ENCODE measurements at regions not wholly inside any gene's neighbourhood (a gene's known extent, or its start where the extent isn't known, plus 50 kb on each side); places are given as distances from the start of the nearest gene placed in this dataset.

DNA sequence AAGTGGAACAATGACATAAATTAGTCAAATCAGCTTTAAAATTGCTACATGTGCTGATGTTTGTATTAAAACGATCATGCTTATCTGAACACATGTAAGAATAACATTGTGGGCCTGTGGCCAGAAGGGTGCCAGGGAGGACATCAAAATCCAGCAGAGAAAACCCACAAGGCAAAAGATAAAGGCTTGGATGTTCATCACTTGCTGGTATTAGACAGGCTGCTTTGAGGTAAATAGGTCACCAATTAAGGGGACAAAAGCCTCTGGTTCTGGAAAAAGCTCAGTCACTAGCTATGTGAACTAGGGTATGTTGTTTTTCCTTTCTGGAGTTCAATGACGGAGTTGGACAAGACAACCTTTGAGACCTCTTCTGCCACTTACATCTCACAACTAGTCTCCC, 74.4 kb upstream of the TMEM108 start:
- no peaks in the 10 kb centered on the region for H3K4me1 ChIP-seq (ENCODE audit: control insufficient read depth, insufficient read depth, low read length)
- H3K36me3 ChIP-seq (ENCODE audit: control insufficient read depth, insufficient read depth, low read length), result no peaks in the 10 kb centered on the region
- ATAC-seq (no peak), DNase-seq (ENCODE audit: low read depth, low spot score) (no peak)
- H3K27me3 ChIP-seq (ENCODE audit: control insufficient read depth, insufficient read depth, low read length), result no peaks in the 10 kb centered on the region
- BruUV-seq (replicated peaks), result no TSS peak
- ChIA-PET CTCF (no interaction called here), POLR2A (no interaction called here)
- no peak overlapping the region for H3K4me3 ChIP-seq (ENCODE audit: low read depth in 2 of 2, low read length in 2 of 2)
- in situ Hi-C loops (cut with HindIII; ENCODE audit: low pct_unique_long_range_greater_than_20kb, low sequenced_read_pairs) (no loop called here), intact Hi-C loops (cut with micrococcal nuclease; ENCODE audit: unreplicated experiment) (no loop called here)
- no peak for TF ChIP-seq POLR2AphosphoS5 (IDR thresholded peaks at IDR 0.05; ENCODE audit: low read depth, low read length)
- TF ChIP-seq TCF7L2 (IDR thresholded peaks at IDR 0.05; ENCODE audit: low read depth, low read length), result no peak
- no peak for TF ChIP-seq SIN3A (IDR thresholded peaks at IDR 0.05; ENCODE audit: borderline replicate concordance, insufficient read depth, low read depth, low read length)
- TF ChIP-seq, protein P1, sequence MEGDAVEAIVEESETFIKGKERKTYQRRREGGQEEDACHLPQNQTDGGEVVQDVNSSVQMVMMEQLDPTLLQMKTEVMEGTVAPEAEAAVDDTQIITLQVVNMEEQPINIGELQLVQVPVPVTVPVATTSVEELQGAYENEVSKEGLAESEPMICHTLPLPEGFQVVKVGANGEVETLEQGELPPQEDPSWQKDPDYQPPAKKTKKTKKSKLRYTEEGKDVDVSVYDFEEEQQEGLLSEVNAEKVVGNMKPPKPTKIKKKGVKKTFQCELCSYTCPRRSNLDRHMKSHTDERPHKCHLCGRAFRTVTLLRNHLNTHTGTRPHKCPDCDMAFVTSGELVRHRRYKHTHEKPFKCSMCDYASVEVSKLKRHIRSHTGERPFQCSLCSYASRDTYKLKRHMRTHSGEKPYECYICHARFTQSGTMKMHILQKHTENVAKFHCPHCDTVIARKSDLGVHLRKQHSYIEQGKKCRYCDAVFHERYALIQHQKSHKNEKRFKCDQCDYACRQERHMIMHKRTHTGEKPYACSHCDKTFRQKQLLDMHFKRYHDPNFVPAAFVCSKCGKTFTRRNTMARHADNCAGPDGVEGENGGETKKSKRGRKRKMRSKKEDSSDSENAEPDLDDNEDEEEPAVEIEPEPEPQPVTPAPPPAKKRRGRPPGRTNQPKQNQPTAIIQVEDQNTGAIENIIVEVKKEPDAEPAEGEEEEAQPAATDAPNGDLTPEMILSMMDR (IDR thresholded peaks at IDR 0.05), result no peak
- TF ChIP-seq, protein P2, sequence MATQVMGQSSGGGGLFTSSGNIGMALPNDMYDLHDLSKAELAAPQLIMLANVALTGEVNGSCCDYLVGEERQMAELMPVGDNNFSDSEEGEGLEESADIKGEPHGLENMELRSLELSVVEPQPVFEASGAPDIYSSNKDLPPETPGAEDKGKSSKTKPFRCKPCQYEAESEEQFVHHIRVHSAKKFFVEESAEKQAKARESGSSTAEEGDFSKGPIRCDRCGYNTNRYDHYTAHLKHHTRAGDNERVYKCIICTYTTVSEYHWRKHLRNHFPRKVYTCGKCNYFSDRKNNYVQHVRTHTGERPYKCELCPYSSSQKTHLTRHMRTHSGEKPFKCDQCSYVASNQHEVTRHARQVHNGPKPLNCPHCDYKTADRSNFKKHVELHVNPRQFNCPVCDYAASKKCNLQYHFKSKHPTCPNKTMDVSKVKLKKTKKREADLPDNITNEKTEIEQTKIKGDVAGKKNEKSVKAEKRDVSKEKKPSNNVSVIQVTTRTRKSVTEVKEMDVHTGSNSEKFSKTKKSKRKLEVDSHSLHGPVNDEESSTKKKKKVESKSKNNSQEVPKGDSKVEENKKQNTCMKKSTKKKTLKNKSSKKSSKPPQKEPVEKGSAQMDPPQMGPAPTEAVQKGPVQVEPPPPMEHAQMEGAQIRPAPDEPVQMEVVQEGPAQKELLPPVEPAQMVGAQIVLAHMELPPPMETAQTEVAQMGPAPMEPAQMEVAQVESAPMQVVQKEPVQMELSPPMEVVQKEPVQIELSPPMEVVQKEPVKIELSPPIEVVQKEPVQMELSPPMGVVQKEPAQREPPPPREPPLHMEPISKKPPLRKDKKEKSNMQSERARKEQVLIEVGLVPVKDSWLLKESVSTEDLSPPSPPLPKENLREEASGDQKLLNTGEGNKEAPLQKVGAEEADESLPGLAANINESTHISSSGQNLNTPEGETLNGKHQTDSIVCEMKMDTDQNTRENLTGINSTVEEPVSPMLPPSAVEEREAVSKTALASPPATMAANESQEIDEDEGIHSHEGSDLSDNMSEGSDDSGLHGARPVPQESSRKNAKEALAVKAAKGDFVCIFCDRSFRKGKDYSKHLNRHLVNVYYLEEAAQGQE (IDR thresholded peaks at IDR 0.05; ENCODE audit: insufficient read depth in 1 of 2, low read depth in 2 of 2, low read length in 1 of 2), result no peak
- no peak overlapping the region for H3K27ac ChIP-seq (ENCODE audit: low read length)
- H3K9me3 ChIP-seq (ENCODE audit: control insufficient read depth, insufficient read depth, low read depth, low read length), result no peaks in the 10 kb centered on the region

DNA sequence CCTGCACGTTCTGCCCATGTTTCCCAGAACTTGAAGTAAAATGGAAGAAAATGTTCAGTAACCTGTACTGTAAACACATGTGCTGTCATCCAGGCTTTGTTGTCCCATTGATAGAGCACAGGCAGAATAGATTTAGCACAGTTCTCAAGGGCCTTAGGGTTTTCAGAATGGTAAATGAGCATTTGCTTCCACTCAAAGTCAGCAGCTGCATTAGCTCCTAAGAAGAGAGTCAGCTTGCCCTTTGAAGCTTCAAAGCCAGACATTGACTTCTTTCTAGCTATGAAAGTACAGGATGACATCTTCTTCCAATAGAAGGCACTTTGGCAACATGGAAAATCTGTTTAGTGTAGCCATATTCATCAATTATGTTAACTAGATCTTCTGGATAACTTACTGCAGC, 76.2 kb upstream of the TMEM108 start:
- DNase-seq (ENCODE audit: low read depth, low spot score) (no peak), ATAC-seq (no peak)
- intact Hi-C loops (cut with micrococcal nuclease; ENCODE audit: unreplicated experiment) (no loop called here), in situ Hi-C loops (cut with HindIII; ENCODE audit: low pct_unique_long_range_greater_than_20kb, low sequenced_read_pairs) (no loop called here)
- ChIA-PET CTCF (no interaction called here), POLR2A (no interaction called here)
- Histone ChIP-seq H3K4me1 (ENCODE audit: control insufficient read depth, insufficient read depth, low read length) (no peaks in the 10 kb centered on the region), H3K4me3 (ENCODE audit: low read depth in 2 of 2, low read length in 2 of 2) (no peak overlapping the region), H3K27me3 (ENCODE audit: control insufficient read depth, insufficient read depth, low read length) (no peaks in the 10 kb centered on the region), H3K9me3 (ENCODE audit: control insufficient read depth, insufficient read depth, low read depth, low read length) (no peaks in the 10 kb centered on the region), H3K27ac (ENCODE audit: low read length) (no peak overlapping the region), H3K36me3 (ENCODE audit: control insufficient read depth, insufficient read depth, low read length) (no peaks in the 10 kb centered on the region)
- no peak for TF ChIP-seq TCF7L2 (IDR thresholded peaks at IDR 0.05; ENCODE audit: low read depth, low read length)
- TF ChIP-seq SIN3A (IDR thresholded peaks at IDR 0.05; ENCODE audit: borderline replicate concordance, insufficient read depth, low read depth, low read length), result no peak
- TF ChIP-seq, protein P2 (IDR thresholded peaks at IDR 0.05; ENCODE audit: insufficient read depth in 1 of 2, low read depth in 2 of 2, low read length in 1 of 2), result no peak
- TF ChIP-seq POLR2AphosphoS5 (IDR thresholded peaks at IDR 0.05; ENCODE audit: low read depth, low read length), result no peak
- TF ChIP-seq, protein P1 (IDR thresholded peaks at IDR 0.05), result no peak
- BruUV-seq (replicated peaks), result no TSS peak

Measured in Panc1 (cell line).